GM21529 (cell line): ENCODE measurements at regions not wholly inside any gene's neighbourhood (a gene's known extent, or its start where the extent isn't known, plus 50 kb on each side); places are given as distances from the start of the nearest gene placed in this dataset.
A peak's percentile ranks its signal among the peaks of the same experiment; 100 is the strongest.
"Not testable (repeated sequence)": the region's sequence is repeated elsewhere in the genome, so short reads cannot be mapped to it uniquely, and the experiment has no call there.

ENCODE experiments used
- ATAC-seq: cut with Tn5 transposase; IDR thresholded peaks from one replicate; pipeline ENCODE4 v1.9.1; 2021; ENCODE audit not compliant: unreplicated experiment

- no peak for ATAC-seq
Observed at GRCh38 chr6:62819640-62820039, 391.6 kb upstream of the FKBP1C start.

- no peak for ATAC-seq
Observed at GRCh38 chr6:62808565-62809293, 402.5 kb upstream of the FKBP1C start.

DNA sequence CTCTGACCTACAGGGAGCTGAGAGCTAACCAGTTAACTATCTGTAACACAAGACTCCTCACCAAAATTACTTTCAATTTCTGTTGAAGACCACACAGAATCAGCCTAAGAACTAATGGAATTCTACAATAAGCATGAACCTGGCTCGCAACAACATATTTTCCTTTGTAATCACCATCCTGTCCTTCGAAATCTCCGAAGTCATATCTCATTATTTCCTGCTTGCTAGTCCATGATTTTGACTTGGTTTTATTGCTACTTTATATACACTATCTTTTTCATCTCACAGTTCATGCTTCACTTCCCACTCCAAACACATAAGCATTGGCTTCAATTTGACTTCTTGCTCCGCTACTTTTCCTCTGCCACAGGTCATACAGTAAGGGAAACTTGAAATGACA, 405.8 kb upstream of the FKBP1C start:
- ATAC-seq, result no peak

GRCh38 chr6:62803094-62803493, 408.2 kb upstream of the FKBP1C start:
- no peak for ATAC-seq

DNA sequence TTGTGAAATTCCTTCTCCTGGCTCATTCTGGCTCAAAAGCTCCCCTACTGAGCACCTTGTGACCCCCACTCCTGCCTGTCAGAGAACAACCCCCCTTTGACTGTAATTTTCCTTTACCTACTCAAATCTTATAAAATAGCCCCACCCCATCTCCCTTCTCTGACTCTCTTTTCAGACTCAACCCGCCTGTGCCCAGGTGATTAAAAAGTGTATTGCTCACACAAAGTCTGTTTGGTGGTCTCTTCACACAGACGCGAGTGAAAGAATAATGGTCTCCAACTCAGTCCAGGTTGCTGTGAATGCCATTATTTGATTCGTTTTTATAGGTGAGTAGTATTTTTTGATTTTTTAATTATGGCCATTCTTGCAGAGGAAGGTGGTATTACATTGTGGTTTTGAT, 414.1 kb upstream of the FKBP1C start:
- no peak for ATAC-seq

DNA sequence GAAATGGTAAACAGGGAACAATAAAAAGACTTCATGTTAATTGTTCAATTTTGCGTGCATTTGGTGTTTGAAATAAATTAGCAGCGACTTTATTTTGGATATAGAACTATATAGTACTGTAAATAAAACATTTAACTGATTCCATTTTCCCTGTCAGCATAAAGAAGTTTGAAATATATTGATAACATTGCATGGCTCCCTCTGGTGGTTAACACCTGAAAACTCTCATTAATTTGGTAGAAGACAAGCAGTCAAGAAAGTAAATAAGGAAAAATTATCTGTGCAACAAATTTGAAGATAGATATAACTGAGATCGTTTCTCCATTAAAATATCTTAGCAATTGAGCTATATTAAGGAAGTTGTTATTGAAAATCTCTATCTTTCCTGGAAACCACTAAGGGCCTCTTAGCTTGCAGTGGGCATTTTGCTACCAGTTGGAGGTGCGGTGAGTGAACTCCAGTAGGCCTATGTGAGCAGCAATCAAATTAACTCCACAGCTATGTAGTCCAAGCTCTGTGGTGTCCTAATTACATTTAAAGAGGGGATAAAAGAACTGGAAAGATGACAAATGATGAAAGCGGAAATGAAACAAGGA, 435.7 kb upstream of the FKBP1C start:
- ATAC-seq, result peak; percentile 61

DNA sequence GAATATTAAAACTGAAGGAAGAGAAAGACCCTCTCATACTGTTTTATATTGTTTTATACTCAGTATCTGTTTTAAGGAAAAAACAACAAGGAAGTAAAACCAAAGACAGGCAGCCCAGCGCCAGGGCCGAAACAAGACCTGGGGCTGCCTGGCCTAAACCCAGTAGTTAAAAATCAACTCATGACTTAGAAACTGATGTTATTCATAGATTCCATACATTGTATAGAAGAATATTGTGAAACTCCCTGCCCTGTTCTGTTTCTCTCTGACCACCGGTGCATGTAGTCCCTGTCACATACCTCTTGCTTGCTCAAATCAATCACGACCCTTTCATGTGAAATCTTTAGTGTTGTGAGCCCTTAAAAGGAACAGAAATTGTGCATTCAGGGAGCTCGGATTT, 445.1 kb upstream of the FKBP1C start:
- not testable (repeated sequence) for ATAC-seq

DNA sequence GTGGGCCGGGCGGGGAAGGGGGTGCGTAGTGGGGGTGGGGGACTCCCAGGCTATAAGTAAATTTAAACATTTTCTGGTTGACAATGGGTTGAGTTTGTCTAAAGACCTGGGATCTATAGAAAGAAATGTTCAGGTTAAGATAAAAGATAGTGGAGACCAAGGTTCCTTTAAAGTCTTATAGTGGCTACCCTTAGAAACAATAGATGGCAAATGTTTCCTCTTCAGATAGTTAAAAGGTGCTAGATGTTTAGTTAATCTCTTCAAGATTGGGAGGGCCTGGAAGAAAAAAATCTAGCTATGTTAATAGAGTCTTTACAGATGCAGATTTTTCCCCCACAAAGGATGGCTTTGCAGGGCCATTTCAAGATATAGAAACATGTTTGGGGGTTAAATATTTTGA, 446.4 kb upstream of the FKBP1C start:
- ATAC-seq, result no peak

- no peak for ATAC-seq
Observed at GRCh38 chr6:62763125-62763912, 447.9 kb upstream of the FKBP1C start.

GRCh38 chr6:62746968-62747367, 460.9 kb upstream of the KHDRBS2 start:
- ATAC-seq, result no peak

- no peak for ATAC-seq
Observed at GRCh38 chr6:62746161-62746560, 460.1 kb upstream of the KHDRBS2 start.

DNA sequence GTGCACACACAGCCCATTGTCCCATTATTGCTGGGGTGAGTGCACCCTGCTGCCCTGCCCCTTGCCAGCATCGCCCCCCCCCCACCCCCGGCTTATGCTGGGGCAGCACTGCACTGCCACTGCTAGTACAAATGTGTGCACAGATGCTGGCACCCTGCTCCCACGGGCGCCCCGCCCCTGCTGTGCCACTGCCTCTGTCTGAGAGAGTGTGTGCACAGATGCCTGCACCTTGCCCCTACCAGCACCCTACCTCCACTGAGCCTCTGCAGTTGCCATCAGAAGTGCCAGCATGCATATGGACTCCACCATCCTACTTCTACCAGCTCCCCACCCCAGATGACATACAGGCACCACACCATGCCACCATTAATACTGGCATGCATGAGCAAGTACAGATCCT, 454.6 kb upstream of the KHDRBS2 start:
- no peak for ATAC-seq

DNA sequence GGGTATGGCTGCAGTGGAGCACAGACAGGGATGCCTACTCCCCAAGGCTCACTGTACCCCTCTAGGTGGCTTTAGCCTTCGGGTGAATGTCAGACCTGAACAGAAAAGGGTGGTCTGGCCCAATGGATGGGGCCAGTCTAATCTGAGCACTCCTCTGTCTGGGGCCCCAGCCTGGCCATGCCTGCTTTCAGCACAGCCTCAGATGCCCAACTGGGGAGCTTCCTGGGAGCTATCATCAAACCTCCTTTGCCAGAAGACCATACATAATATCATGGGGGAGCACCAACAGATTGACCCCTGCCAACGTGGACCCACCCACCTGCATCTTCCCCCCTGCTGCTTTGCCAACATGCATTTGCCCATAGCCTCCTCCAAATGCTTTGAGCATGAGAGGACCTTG, 454.1 kb upstream of the KHDRBS2 start:
- ATAC-seq, result no peak

GRCh38 chr6:62737792-62738191, 451.8 kb upstream of the KHDRBS2 start:
- no peak for ATAC-seq

DNA sequence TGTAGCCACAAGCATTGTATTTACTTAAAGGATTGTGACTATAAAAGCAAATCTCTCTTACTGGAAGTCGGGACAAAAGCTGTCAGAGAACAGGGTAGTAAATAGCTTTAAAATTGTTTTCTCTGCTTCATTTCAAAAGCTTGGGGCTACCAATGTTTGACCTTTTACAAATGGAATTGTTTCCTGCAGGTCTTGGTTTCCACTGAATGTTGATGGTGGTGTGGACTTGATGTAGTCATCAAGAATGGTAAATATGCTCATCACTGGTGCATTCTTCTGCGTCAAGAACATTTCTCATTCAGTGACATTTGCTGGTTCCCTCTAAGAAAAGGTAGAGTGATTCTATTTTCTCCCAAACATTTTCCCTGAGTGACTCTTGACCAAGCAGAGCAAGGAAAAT, 435.4 kb upstream of the KHDRBS2 start:
- ATAC-seq, result no peak

- ATAC-seq, result no peak
Observed at GRCh38 chr6:62716719-62717118, 430.7 kb upstream of the KHDRBS2 start.

GRCh38 chr6:62714112-62714511, 428.1 kb upstream of the KHDRBS2 start:
- no peak for ATAC-seq

GRCh38 chr6:62711750-62712149, 425.7 kb upstream of the KHDRBS2 start:
- no peak for ATAC-seq

DNA sequence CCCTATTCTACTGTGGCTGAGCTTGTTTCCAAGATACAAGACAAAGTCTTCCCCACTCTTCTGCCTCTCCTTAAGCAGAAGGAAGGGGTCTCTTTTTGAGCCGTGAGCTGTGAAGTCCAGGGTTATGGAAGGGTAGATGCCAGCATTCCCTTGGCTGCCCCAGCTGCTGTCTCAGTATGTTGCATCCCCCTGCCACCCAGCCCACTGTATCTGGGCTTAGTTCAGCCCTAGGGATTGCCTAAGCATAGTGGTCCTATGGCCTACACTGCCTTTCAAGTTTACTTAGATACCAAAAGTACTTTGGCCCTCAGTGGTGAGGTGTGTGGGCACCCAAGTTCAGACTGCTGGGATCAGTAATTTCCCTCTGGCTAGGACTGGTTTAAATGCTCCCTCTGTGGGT, 421.9 kb upstream of the KHDRBS2 start:
- ATAC-seq, result no peak

GRCh38 chr6:62707156-62707555, 421.1 kb upstream of the KHDRBS2 start:
- ATAC-seq, result no peak

DNA sequence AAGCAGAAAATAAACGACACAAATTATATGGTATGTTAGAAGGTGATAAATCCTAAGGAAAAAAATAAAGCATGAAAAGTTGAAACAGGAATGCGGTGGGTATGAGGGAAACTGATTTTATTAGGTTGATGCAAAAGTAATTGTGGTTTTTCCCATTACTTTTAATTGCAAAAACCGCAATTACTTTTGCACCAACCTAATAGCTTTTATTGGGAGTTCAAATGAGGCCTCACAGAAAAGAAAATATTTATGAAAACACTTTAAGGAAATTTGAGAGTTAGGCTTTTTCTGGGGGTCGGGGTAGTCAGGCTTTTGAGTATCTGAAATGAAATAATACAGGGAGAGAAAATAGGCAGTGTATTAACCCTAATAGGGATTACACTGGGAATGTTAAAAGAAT, 397.0 kb upstream of the KHDRBS2 start:
- ATAC-seq, result no peak

DNA sequence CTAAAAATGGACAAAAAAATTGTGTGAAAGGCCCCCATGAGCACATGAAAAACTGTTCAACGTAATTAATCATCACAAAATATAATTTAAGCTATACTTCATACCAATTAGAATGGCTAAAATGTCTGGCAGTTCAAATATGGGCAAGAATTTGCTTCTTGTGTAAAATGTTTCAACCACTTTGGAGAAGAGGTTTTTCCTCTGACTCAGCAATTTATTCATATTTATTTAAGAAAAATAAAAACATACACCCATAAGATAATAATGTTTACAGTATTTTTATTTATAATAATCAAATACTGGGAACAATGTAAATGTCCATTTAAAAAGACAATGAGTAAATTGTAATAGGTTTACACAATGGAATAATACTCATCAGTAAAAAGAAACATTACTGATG, 395.1 kb upstream of the KHDRBS2 start:
- no peak for ATAC-seq
